ENCODE measurements at regions not wholly inside any gene's neighbourhood (a gene's known extent, or its start where the extent isn't known, plus 50 kb on each side); places are given as distances from the start of the nearest gene placed in this dataset.
"Not testable (repeated sequence)": the region's sequence is repeated elsewhere in the genome, so short reads cannot be mapped to it uniquely, and the experiment has no call there.

GRCh38 chr2:91525587-91525986 lies 2834.1 kb downstream of the RPIA start:
- TF ChIP-seq CTCF (IDR thresholded peaks at IDR 0.05; ENCODE audit: low read depth, low read length); POLR2A (IDR thresholded peaks at IDR 0.05; ENCODE audit: extremely low read depth, insufficient read length); MAX (IDR thresholded peaks at IDR 0.05; ENCODE audit: low read depth, low read length): not testable (repeated sequence)

Measured in NB4 (cell line).